HG03045 (cell line): ENCODE measurements at regions not wholly inside any gene's neighbourhood (a gene's known extent, or its start where the extent isn't known, plus 50 kb on each side); places are given as distances from the start of the nearest gene placed in this dataset.

Source experiments
- ATAC-seq: cut with Tn5 transposase; IDR thresholded peaks from one replicate; pipeline ENCODE4 v1.9.1; 2021; ENCODE audit warnings: mild to moderate bottlenecking, moderate library complexity; ENCODE audit not compliant: unreplicated experiment

DNA sequence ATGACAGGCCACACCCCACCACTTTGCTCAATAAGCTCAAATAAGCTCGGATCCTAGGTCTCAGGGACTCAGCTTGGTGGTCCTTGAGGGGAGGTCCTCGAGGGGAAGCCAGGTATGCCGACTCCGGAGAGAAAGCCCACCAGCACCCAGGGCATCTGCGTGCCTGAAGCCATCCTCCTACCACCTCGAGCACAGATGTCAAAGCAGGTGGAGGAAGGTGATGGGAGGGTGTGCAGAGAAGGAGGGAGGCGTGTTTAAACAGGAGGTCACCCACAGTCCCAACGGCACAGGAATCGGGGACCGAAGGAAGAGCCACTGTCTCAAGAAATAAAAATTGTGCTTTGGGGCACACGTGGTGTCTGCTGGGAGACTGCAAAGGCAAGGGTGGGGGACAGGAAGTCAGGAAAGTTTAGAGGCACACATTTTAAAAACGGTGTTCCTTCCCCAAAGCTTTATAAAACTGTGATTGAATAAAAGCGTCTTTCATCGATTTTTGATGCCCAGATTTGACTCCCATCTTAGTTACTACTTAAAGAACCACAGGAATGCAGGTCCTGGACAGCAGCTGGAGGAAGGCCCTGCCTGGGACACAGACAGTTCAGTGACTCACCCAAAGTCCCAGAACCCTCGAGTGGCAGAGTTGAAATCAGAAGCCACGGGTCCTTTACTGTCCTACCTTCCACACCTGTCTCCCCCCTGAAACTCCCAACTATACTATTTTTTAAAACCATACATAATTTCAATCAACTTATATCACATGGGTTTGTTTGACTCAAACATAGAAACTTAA, 221.0 kb upstream of the PDE10A start:
- no peak for ATAC-seq

DNA sequence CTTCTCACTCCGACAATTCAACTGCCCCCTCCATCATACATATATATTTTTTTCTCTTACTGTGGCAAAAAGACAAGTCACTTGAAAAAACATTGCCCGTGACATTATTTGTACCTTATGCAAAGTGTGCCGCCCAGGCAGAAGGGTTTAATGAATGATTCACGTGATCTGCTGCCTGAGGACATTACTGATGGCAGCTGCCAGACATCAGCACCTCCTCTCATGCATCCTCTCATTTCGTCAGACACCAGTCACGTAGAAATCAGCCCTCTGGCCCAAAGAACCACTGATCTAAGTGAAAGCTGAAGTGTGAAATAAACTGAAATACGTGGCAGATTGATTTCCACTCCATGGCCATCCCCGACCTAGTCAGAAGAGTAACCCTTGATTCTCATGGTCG, 218.8 kb upstream of the PDE10A start:
- ATAC-seq = no peak

DNA sequence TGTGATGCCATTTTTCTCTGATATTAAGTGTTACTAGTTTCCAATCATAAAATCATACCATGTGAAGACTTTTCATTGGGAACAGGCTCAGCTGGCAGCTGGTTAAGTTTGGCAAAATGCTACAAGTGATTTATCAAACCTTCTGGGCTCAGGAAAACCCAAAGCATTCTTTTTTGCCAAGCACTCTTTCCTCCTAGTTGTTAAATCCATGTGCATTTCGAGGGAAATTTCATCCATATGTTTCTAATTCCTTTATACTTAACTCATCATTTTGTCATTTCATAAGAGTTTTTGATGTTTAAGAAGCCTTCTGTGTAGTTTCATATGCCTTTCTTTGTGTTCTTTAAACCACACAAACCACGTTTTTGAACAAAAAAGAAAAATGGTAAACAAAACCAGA, 217.6 kb upstream of the PDE10A start:
- ATAC-seq = no peak

DNA sequence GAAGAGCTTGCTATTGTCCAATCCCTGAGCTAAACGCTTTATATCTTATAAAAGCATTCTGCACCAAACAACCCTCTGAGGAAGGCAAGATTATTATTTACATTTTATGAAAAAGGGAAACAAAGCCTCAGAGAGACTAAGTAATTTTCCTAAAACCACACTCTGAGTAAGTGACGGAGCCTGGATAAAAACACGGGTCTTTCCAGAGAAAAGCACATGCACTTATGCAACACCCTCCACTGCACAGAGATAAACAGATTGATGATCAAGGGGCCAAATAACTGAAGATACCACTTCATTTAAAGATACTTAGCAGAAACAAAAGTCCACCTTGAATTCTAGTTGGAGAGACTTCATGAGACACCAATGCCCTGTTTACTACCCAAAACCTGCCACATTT, 214.7 kb upstream of the PDE10A start:
- no peak for ATAC-seq

DNA sequence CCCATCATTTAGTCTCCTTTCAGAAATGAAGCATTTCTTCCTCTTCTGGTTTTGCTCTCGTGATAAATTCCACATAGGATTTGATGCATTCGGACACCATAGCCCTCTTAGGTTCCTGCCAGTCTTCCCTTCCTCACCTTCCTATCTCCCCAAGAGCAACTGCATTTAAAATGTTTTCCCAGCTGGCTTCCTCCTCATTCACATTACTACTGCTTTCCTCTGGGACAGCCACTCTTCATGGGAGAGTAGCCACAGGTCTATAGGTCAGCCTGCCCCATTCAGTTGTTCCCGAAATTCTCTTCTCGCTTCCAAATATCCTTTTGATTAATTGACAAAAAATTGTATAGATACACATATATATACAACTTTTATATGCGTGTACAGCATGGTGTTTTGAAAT, 214.2 kb upstream of the PDE10A start:
- ATAC-seq = no peak

DNA sequence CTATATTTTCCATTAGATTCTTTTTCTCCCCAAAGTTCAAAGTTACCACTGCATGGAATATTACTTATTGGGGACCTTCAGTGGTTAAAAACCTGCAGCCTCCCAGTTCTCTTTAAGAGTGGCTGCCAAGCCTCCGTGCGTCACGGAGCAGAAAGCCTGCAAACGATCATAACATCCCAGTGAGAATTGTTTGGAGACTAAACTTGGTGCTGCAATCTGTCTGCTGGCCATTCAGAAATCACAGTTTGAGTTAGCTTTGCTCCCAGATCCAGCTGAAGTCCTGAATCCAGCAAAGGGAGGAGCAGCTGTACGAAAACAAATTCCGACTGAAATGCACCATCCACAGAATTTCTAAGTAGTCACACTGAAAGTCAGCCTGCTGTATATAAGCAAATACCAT, 213.5 kb upstream of the PDE10A start:
- ATAC-seq = no peak

DNA sequence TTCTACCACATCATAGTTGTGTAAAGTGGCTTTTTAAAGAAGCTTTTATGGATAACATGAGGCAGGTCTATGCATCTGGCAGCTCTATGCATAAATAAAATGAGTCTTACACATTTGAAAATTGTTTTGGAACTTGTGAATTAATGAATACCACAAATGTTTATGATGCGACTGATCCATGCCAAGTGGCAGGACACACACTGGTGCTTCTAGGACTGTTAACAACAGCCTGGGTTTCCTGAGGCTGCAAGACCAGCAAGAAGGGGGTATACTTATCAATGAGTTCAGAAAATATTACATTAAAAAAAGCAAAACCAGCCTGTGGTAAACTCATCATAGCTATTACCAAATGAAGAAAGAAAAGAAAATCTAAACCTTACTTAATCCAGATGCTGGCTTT, 212.9 kb upstream of the PDE10A start:
- ATAC-seq = no peak

DNA sequence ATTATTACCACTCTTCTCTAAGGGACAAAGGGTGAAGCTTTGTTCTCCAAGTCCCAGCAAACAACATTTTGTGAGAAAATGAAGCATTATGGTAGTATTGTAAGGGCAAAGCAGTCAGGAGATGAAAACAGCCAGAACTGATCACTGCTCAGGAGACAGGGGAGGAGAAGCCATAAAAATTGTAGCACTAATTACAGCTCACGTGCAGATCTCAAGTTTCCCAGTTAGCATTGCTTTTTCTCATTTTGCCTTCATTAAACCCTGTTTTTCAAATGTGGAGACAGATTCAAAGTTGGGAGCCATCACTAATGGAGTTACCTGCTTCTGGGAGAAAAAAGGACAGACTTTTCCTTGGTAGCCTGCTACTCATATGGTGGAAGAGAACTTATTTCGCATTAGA, 210.9 kb upstream of the PDE10A start:
- ATAC-seq = no peak

DNA sequence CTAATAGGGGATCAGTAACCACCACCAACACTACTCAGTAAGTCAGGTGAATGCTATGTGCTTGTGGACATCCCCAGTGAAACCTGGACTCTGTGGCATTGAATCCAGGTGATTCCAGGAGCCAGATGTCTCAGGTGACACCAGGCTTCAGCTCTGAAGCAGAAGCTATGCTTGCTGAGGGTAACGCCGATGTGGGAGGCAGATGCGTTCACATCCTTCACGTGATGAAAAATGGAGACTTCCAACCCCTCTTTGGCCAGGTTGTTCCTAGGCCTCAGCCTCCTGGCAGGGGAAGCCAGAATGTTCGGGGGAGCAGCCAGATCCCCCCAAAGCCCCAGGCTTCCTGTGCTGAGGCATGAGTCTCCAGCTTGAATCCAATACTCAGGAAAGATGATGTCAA, 209.8 kb upstream of the PDE10A start:
- no peak for ATAC-seq

DNA sequence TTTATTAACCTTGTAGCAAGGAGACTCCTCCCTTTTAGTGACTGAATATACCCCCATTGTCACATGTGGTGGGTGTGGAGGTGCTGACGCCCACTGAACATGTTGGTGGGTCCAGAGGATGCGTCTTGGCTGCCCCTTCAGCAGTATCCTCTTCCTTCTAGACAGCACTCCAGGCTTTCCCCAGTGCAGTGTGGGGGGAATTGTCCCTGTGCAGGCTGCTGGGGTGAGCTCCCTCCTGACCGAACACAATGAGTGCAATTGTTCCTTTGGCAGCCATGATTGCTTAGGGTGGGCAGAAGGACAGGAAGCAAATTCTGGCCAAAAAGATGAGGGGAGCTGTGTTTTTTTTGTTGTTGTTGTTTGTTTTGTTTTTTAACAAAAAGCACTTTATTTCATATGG, 209.3 kb upstream of the PDE10A start:
- no peak for ATAC-seq

DNA sequence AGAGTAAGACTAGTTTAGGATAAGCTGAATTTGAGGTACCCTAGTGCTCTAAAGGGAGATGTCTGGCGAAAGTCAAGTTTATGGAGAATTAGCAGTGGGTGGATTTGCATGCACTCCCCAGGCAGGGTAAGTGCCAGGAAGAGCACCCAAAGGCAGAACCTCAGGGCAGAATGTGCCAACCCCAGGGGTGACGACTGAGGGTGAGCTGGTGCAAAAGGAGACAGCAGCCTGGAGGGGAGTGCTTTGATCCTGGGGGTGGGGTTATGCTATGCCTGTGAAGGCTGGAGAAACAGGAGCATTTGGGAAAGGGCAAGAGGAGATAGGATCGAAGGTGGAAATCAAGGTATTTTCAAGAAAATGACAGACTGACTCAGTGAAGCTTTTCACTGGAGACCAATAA, 208.5 kb upstream of the PDE10A start:
- no peak for ATAC-seq

DNA sequence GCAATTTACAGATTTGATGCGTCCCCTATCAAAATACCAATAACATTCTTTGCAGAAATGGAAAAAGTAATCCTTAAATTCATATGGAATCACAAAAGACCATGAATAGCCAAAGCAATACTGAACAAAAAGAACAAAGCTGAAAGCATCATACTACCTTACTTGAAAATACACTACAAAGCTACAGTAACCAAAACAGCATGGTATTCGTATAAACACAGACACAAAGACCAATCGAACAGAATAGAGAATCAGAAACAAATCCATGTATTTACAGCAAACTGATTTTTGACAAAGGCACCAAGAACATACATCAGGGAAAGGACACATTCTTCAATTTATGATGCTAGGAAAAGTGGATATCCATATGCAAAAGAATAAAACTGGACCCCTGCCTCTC, 206.5 kb upstream of the PDE10A start:
- no peak for ATAC-seq

DNA sequence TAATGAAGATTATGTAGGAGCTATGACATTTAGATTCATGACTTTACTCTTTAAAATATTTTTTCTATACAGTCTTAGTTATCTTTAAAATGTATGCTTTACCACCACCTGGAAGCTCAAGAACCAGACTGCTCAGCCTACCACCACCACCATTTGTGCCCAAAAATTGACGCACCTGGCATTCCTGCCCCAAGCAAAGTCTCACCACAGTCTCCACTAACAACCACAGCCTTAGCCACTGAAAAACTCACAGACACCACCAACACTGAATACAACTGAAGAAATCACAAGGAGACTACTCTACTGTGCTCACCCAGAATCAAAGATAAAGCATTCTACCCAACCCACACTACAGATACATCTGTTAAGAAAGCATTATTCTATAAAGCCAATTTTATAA, 201.9 kb upstream of the PDE10A start:
- ATAC-seq = no peak

DNA sequence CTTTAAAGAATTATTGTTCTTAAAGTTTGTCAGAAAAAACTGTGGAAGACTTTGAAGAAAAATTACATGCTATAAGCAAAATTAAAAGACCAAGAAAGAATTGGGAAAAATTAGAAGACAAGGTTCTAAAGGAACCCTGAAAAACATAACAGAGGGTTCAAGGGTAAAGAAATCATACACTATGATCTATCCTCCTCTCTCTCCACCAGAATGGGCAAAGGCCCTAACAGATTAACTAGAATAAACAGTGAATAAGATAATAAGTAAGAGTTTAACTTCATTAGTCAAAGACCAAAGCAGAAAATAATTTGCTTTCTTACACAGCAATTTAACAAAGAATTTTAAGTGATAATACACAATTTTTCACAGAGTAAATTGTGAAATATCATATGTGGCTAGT, 201.2 kb upstream of the PDE10A start:
- no peak for ATAC-seq

DNA sequence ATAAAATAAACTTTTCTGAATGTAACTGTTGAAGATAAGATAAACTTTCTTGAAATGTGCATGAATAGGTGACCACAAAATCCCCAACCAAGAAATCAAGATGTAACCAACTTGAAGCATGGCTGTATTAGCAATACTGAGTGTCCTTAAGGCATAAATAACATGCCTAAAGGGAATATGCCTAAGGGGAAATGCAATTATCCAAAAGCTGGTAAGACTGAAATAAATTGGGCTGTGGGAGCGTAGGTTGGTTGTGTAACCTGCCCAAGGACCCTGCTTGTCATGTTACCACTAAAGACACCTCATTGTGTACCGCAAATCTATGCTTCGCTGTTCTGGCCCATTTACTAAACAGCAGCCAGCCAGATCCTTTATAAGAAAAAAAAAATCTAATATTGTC, 200.8 kb upstream of the PDE10A start:
- no peak for ATAC-seq

DNA sequence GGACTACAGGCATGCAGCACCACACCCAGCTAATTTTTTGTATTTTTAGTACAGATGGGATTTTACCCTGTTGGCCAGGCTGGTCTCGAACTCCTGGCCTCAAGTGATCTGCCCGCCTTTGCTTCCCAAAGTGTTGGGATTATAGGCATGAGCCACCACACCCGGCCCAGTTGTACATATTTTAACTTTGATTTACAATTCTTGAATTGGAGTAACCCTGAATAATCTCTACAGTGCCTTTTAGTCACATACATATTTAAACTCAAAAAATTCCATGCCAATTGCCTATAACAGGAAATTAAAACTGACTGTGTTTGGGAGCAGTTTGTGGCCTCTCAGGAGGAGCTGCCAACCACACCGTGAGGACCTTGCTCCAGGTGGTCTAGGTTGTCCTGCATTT, 199.8 kb upstream of the PDE10A start:
- no peak for ATAC-seq

DNA sequence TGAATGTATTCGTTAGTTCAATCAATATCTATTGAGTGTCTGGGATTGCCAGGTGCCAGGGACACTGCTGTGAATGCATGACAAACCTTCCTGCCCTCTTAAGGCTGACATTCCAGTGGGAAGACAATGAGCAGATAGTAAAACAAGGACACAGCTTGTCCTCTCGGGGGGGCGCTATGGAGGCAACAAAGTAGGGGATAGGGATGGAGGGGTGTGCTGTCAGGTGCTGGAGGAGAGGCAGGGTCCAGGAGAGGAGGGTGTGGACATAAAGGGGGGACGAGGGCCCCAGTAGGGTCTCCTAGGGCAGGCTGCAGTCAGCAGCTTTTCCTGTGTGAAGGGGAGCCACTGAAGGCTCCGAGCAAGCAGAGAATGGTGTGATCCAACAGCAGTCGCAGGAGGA, 198.2 kb upstream of the PDE10A start:
- no peak for ATAC-seq

DNA sequence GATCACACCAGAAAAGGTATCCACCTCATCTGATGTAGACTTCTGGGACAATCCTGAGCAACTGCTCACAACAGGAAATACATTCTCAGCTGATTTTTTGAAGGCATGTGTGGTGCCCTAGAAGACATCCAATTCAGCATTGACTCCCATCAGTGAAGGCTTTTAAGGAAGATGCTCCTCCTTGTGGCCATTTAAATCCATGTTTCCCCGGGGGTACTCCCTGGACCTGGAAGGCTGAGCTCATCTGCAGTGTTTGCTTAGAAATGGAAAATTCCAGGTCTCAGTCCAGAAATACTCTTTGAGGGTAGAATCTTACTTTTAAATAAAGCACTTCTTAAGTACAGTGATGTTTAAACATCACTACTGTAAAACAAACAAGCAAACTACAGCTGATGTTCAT, 195.5 kb upstream of the PDE10A start:
- ATAC-seq = no peak

DNA sequence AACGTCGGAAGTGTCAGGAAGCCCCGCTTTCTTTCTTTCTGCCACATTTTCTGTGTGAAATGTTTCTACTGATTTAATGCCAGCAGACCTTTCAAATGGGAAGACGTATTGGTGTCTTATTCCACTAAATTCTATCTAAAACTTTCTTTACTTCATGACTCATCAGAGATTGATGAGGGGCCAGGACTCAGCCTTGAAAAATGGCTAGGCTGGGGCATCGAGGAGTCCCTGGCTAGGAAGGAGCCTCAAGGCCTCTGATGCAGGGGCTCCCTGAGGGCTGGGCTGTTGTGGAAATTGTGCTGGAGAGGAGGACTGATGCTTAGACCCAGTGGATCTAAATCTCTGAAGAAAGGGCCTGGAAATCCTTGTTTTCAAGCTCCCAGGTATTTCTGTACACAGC, 192.8 kb upstream of the PDE10A start:
- ATAC-seq = no peak

DNA sequence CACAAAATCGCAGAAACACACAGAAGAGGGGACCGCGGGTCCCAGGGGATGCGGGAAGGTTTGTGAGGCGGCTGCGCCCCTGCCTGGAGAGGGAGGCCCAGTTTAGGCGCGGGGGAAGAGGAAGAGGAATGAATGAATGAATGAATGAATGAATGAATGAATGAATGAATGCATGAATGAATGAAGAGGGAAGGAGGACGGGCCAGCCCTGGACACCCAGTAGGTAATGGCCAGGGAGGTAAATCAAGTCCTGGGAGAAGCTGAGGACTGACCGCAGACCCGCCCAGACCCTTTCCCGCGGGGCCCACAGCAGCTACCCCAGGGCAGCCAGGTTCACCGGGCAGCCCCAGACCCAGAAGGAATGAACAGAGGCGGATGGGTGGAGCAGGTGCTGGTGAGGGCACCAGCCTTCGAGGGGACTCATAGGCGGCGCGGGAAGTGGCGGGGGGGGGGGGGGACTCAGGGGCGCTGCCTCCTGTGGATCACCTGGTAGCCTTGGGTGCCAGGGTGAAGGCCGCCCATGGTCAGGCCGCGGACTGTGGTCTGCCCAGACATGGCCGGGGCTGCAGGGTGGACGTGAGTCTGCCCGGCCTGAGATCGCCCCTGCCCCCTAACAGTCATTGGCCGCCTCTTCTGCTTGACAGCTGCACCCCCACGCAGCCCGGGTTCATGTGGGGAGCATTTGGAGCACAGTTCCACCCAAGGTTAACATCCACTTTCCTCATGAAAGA, 192.0 kb upstream of the PDE10A start:
- ATAC-seq = no peak

DNA sequence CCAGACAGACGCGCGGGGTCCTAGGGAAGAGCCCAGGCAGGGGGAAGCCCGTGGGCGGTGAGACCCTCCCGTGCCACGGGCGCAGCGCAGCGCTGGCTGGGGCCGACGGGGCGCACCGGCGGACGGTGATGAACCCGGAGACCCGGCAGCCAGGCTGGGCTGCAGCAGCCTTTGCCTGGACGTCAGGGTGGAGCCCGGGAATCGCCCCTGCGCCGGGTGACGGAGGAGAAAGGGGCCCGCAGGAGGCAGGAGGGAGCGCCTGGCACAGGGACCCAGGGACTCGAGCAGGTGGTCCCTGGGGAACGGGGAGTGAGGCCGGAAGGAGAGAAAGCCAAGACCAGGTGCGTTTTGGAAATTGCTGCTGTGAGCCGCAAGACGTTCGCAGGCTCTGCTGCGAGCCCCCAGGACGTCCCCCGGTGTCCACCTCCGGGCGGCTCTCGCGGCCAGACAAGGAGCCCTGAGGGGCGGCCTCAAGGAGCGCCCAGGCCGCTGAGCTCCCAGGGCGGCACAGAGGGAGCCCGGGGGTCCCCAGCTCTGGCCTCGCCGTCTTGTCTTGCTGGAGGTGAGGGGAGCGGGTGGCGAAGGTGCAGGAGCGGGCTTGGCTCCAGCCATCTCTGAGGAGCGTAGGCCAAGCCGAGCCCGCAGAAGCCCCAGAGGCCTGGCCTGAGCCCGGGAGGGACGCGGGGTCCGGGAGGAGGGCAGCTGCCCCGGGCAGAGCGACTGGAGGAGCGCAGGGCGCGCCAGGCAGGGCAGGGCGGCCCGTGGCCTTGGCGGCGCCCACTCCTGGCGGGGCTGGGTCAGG, 191.2 kb upstream of the PDE10A start:
- ATAC-seq = no peak

DNA sequence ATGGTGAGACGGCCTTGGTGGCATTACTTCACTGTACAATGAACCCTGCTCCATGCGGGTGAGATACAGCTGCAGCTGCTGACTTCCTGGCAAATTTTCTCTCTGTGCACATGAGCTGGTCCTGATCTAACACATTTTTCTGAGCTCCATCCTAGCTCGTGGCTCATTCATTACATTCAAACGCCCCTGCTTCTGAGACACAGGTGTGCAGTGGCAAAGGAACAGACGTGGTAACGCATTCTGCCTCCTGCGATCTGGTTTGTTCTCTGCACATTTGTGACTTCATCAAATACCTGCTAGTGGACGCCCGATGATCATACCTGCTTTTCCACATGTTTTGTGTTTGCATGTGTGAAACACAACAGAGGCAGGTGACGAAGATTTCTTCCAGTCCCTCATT, 189.6 kb upstream of the PDE10A start:
- ATAC-seq = no peak
